ENCODE measurements at regions not wholly inside any gene's neighbourhood (a gene's known extent, or its start where the extent isn't known, plus 50 kb on each side); places are given as distances from the start of the nearest gene placed in this dataset.

- TF ChIP-seq CTCF (IDR thresholded peaks at IDR 0.05) (no peak), EZH2 (IDR thresholded peaks at IDR 0.05) (no peak)
Observed at GRCh38 chr5:120759587-120759986, 295.5 kb downstream of the PRR16 start.

Data from neural progenitor cell (in vitro differentiated cells).